ENCODE measurements at regions not wholly inside any gene's neighbourhood (a gene's known extent, or its start where the extent isn't known, plus 50 kb on each side); places are given as distances from the start of the nearest gene placed in this dataset.

- H3K9ac ChIP-seq (ENCODE audit: low read depth, low read length), result no peak overlapping the region
- CTCF ChIA-PET, result no interaction called here
- H3K4ac ChIP-seq (ENCODE audit: low read depth, low read length), result no peak overlapping the region
- no peak overlapping the region for H2BK20ac ChIP-seq (ENCODE audit: low read depth, low read length)
- H3K27ac ChIP-seq (ENCODE audit: insufficient read depth, low read length), result no peak overlapping the region
- no peak overlapping the region for H2AFZ ChIP-seq (replicated peaks; ENCODE audit: low read length, poor library complexity)
- no peaks in the 10 kb centered on the region for H3K4me1 ChIP-seq (ENCODE audit: control insufficient read depth, insufficient read depth, low read length)
- H3K9me3 ChIP-seq (ENCODE audit: control insufficient read depth, insufficient read depth, low read length), result peaks cover 2% of the 10 kb centered on the region
- dilution Hi-C loops (cut with HindIII; ENCODE audit: low sequenced_read_pairs, unreplicated experiment), result no loop called here
- no peaks in the 10 kb centered on the region for H3K36me3 ChIP-seq (ENCODE audit: control insufficient read depth, insufficient read depth, low read length)
- no peak overlapping the region for H2AK5ac ChIP-seq (ENCODE audit: low read depth, low read length)
- H4K8ac ChIP-seq (ENCODE audit: low read depth in 2 of 2, low read length in 2 of 2), result no peak overlapping the region
- H3K9me1 ChIP-seq (ENCODE audit: insufficient read depth, low read length), result no peaks in the 10 kb centered on the region
- no peak overlapping the region for H3K4me2 ChIP-seq (ENCODE audit: low read depth, low read length)
- TF ChIP-seq BHLHE40 (IDR thresholded peaks at IDR 0.05; ENCODE audit: low read depth, low read length), result no peak
- no peak for TF ChIP-seq CTCF (conservative IDR thresholded peaks at IDR 0.05; ENCODE audit: low read depth, low read length)
- TF ChIP-seq, protein P1, sequence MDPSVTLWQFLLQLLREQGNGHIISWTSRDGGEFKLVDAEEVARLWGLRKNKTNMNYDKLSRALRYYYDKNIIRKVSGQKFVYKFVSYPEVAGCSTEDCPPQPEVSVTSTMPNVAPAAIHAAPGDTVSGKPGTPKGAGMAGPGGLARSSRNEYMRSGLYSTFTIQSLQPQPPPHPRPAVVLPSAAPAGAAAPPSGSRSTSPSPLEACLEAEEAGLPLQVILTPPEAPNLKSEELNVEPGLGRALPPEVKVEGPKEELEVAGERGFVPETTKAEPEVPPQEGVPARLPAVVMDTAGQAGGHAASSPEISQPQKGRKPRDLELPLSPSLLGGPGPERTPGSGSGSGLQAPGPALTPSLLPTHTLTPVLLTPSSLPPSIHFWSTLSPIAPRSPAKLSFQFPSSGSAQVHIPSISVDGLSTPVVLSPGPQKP (IDR thresholded peaks at IDR 0.05; ENCODE audit: borderline replicate concordance, low read depth, low read length), result no peak
- no peak for TF ChIP-seq FOS (IDR thresholded peaks at IDR 0.05; ENCODE audit: low read depth, low read length)
- TF ChIP-seq RAD21 (IDR thresholded peaks at IDR 0.05; ENCODE audit: low read length), result no peak
- no peak for TF ChIP-seq CEBPB (IDR thresholded peaks at IDR 0.05; ENCODE audit: low read depth, low read length)
- TF ChIP-seq, protein P2, sequence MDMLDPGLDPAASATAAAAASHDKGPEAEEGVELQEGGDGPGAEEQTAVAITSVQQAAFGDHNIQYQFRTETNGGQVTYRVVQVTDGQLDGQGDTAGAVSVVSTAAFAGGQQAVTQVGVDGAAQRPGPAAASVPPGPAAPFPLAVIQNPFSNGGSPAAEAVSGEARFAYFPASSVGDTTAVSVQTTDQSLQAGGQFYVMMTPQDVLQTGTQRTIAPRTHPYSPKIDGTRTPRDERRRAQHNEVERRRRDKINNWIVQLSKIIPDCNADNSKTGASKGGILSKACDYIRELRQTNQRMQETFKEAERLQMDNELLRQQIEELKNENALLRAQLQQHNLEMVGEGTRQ (IDR thresholded peaks at IDR 0.05; ENCODE audit: low read depth, low read length), result no peak
- no peak for TF ChIP-seq MAFK (IDR thresholded peaks at IDR 0.05; ENCODE audit: low read depth, low read length)
- TF ChIP-seq MXI1 (IDR thresholded peaks at IDR 0.05; ENCODE audit: borderline replicate concordance, low read depth, low read length), result no peak
- POLR2A ChIA-PET (ENCODE audit: unreplicated experiment), result no interaction called here
- no peak for ATAC-seq (ENCODE audit: low read depth)
- no peaks in the 10 kb centered on the region for H3K79me1 ChIP-seq (ENCODE audit: low read depth in 1 of 2, low read length in 2 of 2)
- no peak overlapping the region for H3K14ac ChIP-seq (replicated peaks; ENCODE audit: low read depth, low read length)
- intact Hi-C loops (cut with micrococcal nuclease), result no loop called here
- H3K27me3 ChIP-seq (ENCODE audit: control insufficient read depth, insufficient read depth, low read length), result no peaks in the 10 kb centered on the region
- no peak overlapping the region for H3K4me3 ChIP-seq (ENCODE audit: insufficient read depth, low read depth, low read length)
- BruUV-seq (replicated peaks), result no TSS peak
- H3K23ac ChIP-seq (ENCODE audit: low read depth, low read length), result no peak overlapping the region
- H4K91ac ChIP-seq (ENCODE audit: insufficient read depth, low read depth, low read length), result no peak overlapping the region
- H3K18ac ChIP-seq (ENCODE audit: low read depth, low read length), result no peak overlapping the region
- H2AK9ac ChIP-seq (replicated peaks; ENCODE audit: low read depth, low read length, poor library complexity), result no peak overlapping the region
- no peak overlapping the region for H2BK120ac ChIP-seq (ENCODE audit: low read depth, low read length)
- no peak overlapping the region for H2BK5ac ChIP-seq (ENCODE audit: low read depth, low read length, poor library complexity, severe bottlenecking)
- WGBS, 2 experiments (ENCODE audit: extremely low coverage in 2 of 2, insufficient read length in 1 of 2), result no CpG with 5 or more reads among the region's 1 CpG
- no peak overlapping the region for H3K56ac ChIP-seq (ENCODE audit: extremely low read depth, insufficient read depth, low read length)
- no peak overlapping the region for H2BK15ac ChIP-seq (ENCODE audit: low read depth, low read length)
- H4K20me1 ChIP-seq (ENCODE audit: insufficient read depth, low read length), result no peaks in the 10 kb centered on the region
- no peak overlapping the region for H4K5ac ChIP-seq (ENCODE audit: low read depth, low read length)
- in situ Hi-C loops (cut with MboI; ENCODE audit: low sequenced_read_pairs), result no loop called here
- DNase-seq, result no peak
These were observed 294.9 kb downstream of the TAF11L14 start for GRCh38 chr5:17929171-17929570.

All from IMR-90 (cell line).